HEK293 (cell line): ENCODE measurements at regions not wholly inside any gene's neighbourhood (a gene's known extent, or its start where the extent isn't known, plus 50 kb on each side); places are given as distances from the start of the nearest gene placed in this dataset.

Source experiments
- CTCF ChIA-PET: fragments of 350-600 bp; formaldehyde crosslinking; extraction: SDS; loops from one replicate; lab custom pipeline; 2021; ENCODE audit warnings: antibody characterized with exemption; lab: Yijun Ruan, JAX
- POLR2A ChIA-PET: fragments of 300-600 bp; formaldehyde crosslinking; extraction: SDS; loops from one replicate; lab custom pipeline; 2020; ENCODE audit warnings: antibody characterized with exemption, inconsistent platforms; lab: Yijun Ruan, JAX
- H3K27ac ChIP-seq: fragments of 200-500 bp; sonication (Bioruptor generic); 2 replicates; pipeline ENCODE4 v1.5.1; 2014; ENCODE audit warnings: low read depth, low read length, control low read depth, inconsistent platforms; ENCODE audit errors: extremely low read depth
- H3K36me3 ChIP-seq, 2 experiments: fragments of 200-500 bp in 1 of 2; sonication (Bioruptor generic) in 1 of 2; 1 replicate in 1 of 2; 2 replicates in 1 of 2; pipeline ENCODE4 v1.5.1; 2014 to 2017; ENCODE audit warnings: inconsistent platforms in 2 of 2, low read length in 2 of 2; ENCODE audit not compliant: control insufficient read depth in 2 of 2, insufficient read depth in 1 of 2
- H3K4me1 ChIP-seq: fragments of 200-500 bp; sonication (Bioruptor generic); 2 replicates; pipeline ENCODE4 v1.5.1; 2014; ENCODE audit warnings: mild to moderate bottlenecking, low read length, inconsistent platforms; ENCODE audit not compliant: control insufficient read depth, insufficient read depth
- H3K4me3 ChIP-seq: 2 replicates; pipeline ENCODE4 v1.5.1; 2011; ENCODE audit warnings: low read depth, mild to moderate bottlenecking, control low read depth, low read length, moderate library complexity
- H3K9me3 ChIP-seq: fragments of 200-500 bp; sonication (Bioruptor generic); 2 replicates; pipeline ENCODE4 v1.5.1; 2014; ENCODE audit warnings: low read depth, low read length, inconsistent platforms; ENCODE audit not compliant: control insufficient read depth, insufficient read depth
- GFI1B ChIP-seq: fragments of 450-650 bp; formaldehyde crosslinking; IDR thresholded peaks from 2 replicates; pipeline ENCODE4 v1.5.1; 2016; ENCODE audit warnings: missing biosample characterization, missing genetic modification characterization
- PBX3 ChIP-seq: sonication (generic); formaldehyde crosslinking; IDR thresholded peaks from 2 replicates; pipeline ENCODE4 v1.8.1; 2022; ENCODE audit warnings: mild to moderate bottlenecking, moderate library complexity, missing genetic modification reagents
- PRDM2 ChIP-seq: fragments of 450-650 bp; formaldehyde crosslinking; IDR thresholded peaks from 2 replicates; pipeline ENCODE4 v1.5.1; 2016; ENCODE audit warnings: missing biosample characterization, missing genetic modification characterization, borderline replicate concordance
- ZBTB21 ChIP-seq: fragments of 450-650 bp; formaldehyde crosslinking; IDR thresholded peaks from 2 replicates; pipeline ENCODE4 v1.5.1; 2017; ENCODE audit warnings: missing biosample characterization, missing genetic modification characterization
- ZFP37 ChIP-seq: fragments of 450-650 bp; formaldehyde crosslinking; IDR thresholded peaks from 2 replicates; pipeline ENCODE4 v1.5.1; 2016; ENCODE audit warnings: missing biosample characterization, missing genetic modification characterization
- ZFP41 ChIP-seq: fragments of 450-650 bp; formaldehyde crosslinking; IDR thresholded peaks from 2 replicates; pipeline ENCODE4 v1.5.1; 2016; ENCODE audit warnings: missing biosample characterization, missing genetic modification characterization, borderline replicate concordance
- ZNF10 ChIP-seq: fragments of 450-650 bp; formaldehyde crosslinking; IDR thresholded peaks from 2 replicates; pipeline ENCODE4 v1.5.1; 2017; ENCODE audit warnings: missing biosample characterization, missing genetic modification characterization
- ZNF184 ChIP-seq: fragments of 450-650 bp; IDR thresholded peaks from 2 replicates; pipeline ENCODE4 v1.5.1; 2018; ENCODE audit warnings: missing biosample characterization, mild to moderate bottlenecking, missing genetic modification characterization
- ZNF280D ChIP-seq: fragments of 450-650 bp; formaldehyde crosslinking; IDR thresholded peaks from 2 replicates; pipeline ENCODE4 v1.5.1; 2016; ENCODE audit warnings: missing biosample characterization, missing genetic modification characterization
- ZNF292 ChIP-seq: fragments of 450-650 bp; formaldehyde crosslinking; IDR thresholded peaks from 2 replicates; pipeline ENCODE4 v1.5.1; 2016; ENCODE audit warnings: low read depth, missing biosample characterization, missing genetic modification characterization, borderline replicate concordance
- ZNF362 ChIP-seq: fragments of 450-650 bp; formaldehyde crosslinking; IDR thresholded peaks from 2 replicates; pipeline ENCODE4 v1.5.1; 2016; ENCODE audit warnings: missing biosample characterization, missing genetic modification characterization
- ZNF521 ChIP-seq: fragments of 450-650 bp; formaldehyde crosslinking; IDR thresholded peaks from 2 replicates; pipeline ENCODE4 v1.5.1; 2017; ENCODE audit warnings: missing biosample characterization, mild to moderate bottlenecking, missing genetic modification characterization
- ZNF626 ChIP-seq: fragments of 450-650 bp; sonication (Bioruptor Pico); formaldehyde crosslinking; IDR thresholded peaks from 2 replicates; pipeline ENCODE4 v1.5.1; 2018; ENCODE audit warnings: missing biosample characterization, missing genetic modification characterization, inconsistent platforms
- ZSCAN5A ChIP-seq: fragments of 450-650 bp; formaldehyde crosslinking; IDR thresholded peaks from 2 replicates; pipeline ENCODE4 v1.5.1; 2016; ENCODE audit warnings: missing biosample characterization, missing genetic modification characterization
- TF ChIP-seq, protein P1 (sequence below): fragments of 450-650 bp; formaldehyde crosslinking; IDR thresholded peaks from 2 replicates; pipeline ENCODE4 v1.5.1; 2017; ENCODE audit warnings: missing biosample characterization, missing genetic modification characterization

- no peak for TF ChIP-seq PBX3 (CRISPR knock-in tag)
- TF ChIP-seq ZSCAN5A (tag by site-specific recombination), result no peak
- no peak for TF ChIP-seq ZNF280D (tag by site-specific recombination)
- TF ChIP-seq PRDM2 (tag by site-specific recombination), result no peak
- TF ChIP-seq, all 188 proteins: peak for 0
Observed at GRCh38 chr5:107806271-107806670, 135.5 kb upstream of the EFNA5 start (continued).

DNA sequence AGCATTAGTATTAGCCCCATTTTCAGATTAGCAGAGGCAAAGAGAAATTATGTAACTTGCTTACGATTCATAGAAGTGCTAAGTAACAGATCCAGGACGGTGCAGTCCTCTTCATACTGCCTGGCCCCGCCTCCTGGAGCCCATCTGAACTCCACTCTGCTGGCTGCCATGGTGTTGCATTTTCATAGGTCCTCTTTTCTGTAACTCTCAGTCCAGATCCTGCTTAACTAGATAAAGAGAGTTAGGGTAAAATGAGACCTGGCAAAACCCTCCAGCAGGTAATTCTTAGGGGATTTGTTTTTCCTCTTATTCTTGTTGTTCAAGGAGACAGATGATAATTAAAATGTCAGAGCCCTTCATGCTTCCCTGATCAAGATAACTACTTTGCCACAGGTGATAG lies 135.1 kb upstream of the EFNA5 start:
- CTCF ChIA-PET, result no interaction called here
- H3K36me3 ChIP-seq, result no peaks in the 10 kb centered on the region
- TF ChIP-seq ZNF626 (tag by site-specific recombination), result no peak

GRCh38 chr5:107805166-107805565 lies 134.4 kb upstream of the EFNA5 start:
- ChIA-PET CTCF (no interaction called here), POLR2A (no interaction called here)
- H3K9me3 ChIP-seq, result no peaks in the 10 kb centered on the region
- H3K4me3 ChIP-seq, result no peak overlapping the region
- no peaks in the 10 kb centered on the region for H3K36me3 ChIP-seq
- H3K27ac ChIP-seq, result no peak overlapping the region
- peaks cover 8% of the 10 kb centered on the region for H3K4me1 ChIP-seq
- no peak for TF ChIP-seq ZNF521 (tag by site-specific recombination)
- TF ChIP-seq GFI1B (tag by site-specific recombination), result no peak
- no peak for TF ChIP-seq ZNF10 (tag by site-specific recombination)
- TF ChIP-seq, protein P1, sequence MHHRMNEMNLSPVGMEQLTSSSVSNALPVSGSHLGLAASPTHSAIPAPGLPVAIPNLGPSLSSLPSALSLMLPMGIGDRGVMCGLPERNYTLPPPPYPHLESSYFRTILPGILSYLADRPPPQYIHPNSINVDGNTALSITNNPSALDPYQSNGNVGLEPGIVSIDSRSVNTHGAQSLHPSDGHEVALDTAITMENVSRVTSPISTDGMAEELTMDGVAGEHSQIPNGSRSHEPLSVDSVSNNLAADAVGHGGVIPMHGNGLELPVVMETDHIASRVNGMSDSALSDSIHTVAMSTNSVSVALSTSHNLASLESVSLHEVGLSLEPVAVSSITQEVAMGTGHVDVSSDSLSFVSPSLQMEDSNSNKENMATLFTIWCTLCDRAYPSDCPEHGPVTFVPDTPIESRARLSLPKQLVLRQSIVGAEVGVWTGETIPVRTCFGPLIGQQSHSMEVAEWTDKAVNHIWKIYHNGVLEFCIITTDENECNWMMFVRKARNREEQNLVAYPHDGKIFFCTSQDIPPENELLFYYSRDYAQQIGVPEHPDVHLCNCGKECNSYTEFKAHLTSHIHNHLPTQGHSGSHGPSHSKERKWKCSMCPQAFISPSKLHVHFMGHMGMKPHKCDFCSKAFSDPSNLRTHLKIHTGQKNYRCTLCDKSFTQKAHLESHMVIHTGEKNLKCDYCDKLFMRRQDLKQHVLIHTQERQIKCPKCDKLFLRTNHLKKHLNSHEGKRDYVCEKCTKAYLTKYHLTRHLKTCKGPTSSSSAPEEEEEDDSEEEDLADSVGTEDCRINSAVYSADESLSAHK (tag by site-specific recombination), result no peak
- no peak for TF ChIP-seq ZNF184 (tag by site-specific recombination)
- TF ChIP-seq ZBTB21 (tag by site-specific recombination), result no peak
- TF ChIP-seq ZFP41 (tag by site-specific recombination), result no peak
- TF ChIP-seq ZFP37 (tag by site-specific recombination), result no peak
- no peak for TF ChIP-seq ZNF362 (tag by site-specific recombination)
- no peak for TF ChIP-seq ZNF292 (tag by site-specific recombination)

More for the DNA sequence above, 135.1 kb upstream of the EFNA5 start:
- Histone ChIP-seq H3K27ac (no peak overlapping the region), H3K4me1 (peaks cover 11% of the 10 kb centered on the region), H3K9me3 (no peaks in the 10 kb centered on the region), H3K4me3 (no peak overlapping the region)
- POLR2A ChIA-PET, result no interaction called here
